NCI-H2227 treated with DMSO at 0.1 percent for 48 hours (cell line): ENCODE measurements at regions not wholly inside any gene's neighbourhood (a gene's known extent, or its start where the extent isn't known, plus 50 kb on each side); places are given as distances from the start of the nearest gene placed in this dataset.

Experiments
- DNase-seq: peaks from one replicate; lab custom pipeline; 2025; lab: John Stamatoyannopoulos, UW

DNA sequence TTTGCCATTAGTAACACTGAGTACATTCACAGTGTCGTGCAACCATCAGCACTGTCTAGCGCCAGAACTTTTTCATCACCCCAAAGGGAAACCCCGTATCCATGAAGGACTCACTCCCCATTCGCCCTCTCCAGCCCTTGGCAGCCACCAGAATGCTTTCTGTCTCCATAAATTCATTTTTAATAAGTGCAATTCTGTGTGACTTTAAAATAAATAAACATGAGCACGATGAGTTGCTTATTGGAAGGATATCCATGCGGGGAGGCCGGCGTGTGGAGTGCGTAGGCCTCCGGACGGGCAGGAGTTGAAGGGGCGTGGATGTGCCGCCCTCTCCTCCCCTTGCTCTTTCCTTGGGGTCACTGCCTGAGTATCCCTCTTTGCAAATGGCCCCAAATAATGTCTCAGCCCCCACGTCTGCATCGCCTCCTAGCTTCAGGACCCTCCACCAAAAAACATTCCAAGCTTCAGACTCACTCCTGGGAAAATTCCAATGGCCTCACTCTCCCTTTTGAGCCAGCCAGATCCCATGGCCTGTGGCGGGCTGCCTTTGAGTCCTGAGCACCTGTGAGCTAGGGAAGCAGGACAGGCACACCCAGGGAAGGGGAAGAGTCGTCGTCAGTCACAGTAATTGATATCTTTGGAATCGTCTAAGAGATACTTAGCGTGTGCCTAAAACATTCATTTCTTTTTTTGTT lies 306.3 kb downstream of the SEC14L1 start:
- DNase-seq, result no peak

- DNase-seq, result no peak
Measured at GRCh38 chr17:77449373-77449907, 308.7 kb downstream of the SEC14L1 start.

- DNase-seq, result no peak
Measured at GRCh38 chr17:77449908-77450741, 309.4 kb downstream of the SEC14L1 start.

- no peak for DNase-seq
Measured at GRCh38 chr17:77450742-77451244, 310.0 kb downstream of the SEC14L1 start.

DNA sequence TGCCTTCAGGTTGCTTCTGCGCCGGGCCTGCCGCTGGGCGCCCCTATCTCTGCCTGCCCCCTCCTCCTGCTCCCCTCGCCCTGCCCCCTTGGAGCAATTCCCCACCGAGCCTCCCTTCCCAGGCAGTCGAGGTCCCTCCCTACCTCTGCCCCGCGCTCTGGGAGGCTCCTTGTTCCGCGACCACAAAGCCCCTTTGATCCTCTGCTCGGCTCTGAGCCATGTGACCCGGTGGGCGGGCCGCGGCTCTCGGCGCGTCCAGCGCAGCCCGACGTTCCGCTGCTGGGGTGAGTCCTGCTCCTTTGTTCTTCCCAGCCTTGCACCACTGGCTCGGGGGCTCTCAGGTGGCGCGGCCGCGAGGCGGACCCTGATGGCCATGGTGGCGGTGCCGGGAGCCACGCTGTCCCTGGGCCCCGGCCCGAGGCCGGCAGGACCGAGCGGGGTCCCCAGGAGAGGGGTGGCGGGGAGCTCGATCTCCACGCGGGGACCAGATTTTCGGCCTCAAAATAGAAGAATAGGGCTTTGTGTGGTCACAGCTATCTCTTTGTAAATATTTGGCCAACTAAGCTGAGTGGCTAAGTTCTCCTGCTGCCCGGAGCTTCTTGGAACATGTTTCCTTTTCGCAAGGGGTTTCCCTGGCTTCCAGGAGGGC lies 310.6 kb downstream of the SEC14L1 start:
- DNase-seq, result peak; percentile 64

DNA sequence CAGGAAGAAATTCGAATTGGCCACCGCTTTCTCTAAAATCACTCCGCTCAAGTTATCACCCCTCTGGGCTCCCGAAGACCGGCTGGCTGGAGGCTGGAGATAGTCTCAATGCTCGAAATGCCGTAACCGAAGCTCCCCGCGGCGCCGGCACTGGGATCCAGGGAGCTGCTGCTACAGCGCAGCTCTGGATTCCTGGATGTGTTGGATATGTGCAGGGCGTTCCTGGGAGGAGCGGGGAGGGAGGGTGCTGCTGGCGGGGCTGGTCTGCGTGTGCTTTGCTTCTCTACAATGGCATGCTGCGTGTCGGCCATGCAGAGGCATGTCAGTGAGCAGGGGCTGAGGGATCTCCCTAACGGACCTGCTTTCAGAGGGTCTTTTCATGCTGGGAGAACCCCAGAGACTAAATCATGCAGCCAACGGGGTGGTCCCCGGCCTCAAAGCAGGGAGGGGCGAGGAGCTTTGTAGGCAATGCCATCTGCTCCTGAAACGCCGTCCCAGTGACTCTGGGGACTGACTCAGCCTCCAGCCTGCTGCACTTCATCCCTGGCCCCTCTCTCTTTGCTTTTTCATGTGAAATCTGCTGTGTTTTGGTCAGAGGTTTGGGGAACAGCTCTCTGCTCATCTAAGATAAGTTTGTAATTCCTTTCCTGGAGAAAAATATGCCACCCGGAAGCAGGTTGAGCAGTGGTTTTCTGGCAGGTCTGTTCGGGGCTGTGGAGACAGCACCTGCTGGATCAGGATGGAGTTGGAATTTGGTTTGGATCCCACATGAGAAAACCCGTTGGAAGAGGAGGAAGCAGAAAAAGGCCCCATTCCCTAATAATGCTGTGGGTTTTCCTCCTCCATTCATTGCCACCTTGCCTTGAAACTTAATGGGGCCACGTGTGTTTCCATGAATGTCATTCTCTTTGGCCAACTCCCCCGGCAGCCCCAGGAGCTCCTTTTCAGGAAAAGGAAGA lies 311.4 kb downstream of the SEC14L1 start:
- DNase-seq, result peak; percentile 58

GRCh38 chr17:77453613-77454241 lies 313.0 kb downstream of the SEC14L1 start:
- no peak for DNase-seq

DNA sequence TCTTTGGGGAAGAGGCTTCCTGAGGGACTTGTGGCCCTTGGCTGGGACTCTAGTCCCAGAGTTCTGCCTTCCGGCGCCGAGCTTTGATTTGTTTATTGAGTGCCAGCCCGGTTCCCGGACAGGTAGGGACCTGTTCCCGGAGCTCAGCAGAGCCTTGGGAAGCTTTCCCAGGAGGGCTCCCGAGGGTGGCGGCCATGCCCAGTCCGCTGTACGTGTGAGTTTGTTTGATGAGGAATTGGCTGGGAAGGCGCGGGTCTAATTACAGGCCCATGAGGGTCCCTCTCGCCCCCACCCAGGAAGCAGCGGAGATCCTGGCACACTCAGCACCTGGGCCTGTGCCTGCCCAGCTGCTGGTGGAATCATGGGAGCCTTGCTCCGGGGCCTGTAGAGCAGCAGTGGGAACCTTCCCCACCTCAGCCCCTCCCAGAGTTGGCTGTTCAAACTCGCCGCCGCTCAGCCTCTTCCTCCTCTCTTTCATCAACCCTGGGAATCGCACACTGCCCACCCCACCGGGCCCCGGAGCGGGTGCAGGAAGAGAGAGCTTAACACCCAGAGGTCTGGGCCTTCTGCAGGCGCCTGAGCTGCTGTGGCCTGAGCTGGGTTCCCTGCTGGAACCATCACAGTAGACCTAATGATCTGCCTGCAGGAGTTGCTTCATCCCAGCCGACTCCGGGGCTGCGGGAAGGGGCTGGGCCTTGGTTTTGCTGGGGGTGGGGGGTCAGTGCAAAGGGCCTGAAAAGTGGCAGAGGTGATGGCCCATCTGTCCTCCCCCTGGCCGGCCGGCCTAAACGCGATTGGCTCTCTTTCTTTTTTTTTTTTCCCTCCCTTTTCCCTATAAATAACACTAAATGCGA lies 313.7 kb downstream of the SEC14L1 start:
- DNase-seq, result no peak

DNA sequence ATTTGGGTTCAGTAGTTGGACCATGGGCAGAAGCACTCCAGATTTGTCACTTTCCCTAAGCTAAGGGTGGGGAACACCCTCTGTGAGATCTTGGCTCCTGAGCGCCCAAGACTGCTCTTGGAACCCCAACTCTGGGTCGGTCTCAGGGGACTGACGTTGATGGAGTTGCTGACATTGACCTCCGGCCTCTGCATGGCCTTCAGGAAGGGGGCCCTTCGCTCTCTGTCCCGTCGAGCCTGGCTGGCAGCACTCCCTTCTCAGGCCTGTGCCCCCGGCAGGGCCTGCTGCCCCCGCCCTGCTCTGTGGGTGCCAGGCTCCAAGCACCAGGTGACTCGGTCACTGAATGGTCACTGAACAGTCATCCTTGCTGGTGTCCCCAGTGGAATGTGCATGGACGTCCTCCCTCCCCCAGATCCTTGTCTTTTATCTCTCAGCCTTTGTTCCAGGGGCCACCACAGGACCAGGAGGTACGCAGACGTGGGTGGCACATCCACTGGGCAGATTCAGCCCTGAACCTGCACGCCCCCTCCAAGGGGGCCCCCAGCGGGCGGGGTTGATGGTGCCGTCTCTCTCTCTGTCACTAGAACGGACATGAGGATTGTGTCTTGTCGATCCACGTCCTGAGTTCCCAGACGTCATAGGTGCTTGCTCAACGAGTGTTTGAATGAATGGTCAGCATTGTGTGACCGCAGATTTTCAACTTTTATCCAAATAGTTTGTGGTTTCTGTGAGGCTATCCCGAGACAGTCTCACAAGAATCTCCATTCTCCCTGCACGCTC lies 314.5 kb downstream of the SEC14L1 start:
- no peak for DNase-seq

- DNase-seq, result no peak
Measured at GRCh38 chr17:77455891-77456260, 315.1 kb downstream of the SEC14L1 start.

DNA sequence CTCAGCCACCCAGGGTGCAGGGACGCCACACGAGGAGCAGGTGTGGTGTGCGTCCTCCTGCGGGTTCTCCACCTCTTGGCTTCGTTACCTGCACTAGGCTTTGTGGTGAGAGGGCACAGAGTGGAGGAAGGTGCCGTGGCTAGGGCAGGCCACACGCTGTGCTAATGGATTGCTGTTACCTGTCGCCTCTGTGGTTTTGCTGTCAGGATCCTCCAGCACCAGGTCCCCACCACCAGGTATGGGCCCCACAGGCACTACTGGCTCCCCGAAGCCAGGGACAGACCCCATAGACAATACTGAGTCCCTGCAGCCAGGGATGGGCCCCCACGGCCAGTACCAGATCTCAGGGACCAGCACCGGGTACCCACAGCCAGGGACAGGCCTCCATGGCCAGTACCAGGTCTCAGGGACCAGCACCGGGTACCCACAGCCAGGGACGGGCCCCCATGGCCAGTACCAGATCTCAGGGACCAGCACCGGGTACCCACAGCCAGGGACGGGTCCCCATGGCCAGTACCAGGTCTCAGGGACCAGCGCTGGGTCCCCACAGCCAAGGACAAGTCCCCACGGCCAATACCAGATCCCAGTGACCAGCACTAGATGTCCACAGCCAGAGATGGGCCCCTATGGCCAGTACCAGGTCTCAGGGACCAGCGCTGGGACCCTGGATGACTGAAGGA lies 315.6 kb downstream of the SEC14L1 start:
- DNase-seq, result no peak

DNA sequence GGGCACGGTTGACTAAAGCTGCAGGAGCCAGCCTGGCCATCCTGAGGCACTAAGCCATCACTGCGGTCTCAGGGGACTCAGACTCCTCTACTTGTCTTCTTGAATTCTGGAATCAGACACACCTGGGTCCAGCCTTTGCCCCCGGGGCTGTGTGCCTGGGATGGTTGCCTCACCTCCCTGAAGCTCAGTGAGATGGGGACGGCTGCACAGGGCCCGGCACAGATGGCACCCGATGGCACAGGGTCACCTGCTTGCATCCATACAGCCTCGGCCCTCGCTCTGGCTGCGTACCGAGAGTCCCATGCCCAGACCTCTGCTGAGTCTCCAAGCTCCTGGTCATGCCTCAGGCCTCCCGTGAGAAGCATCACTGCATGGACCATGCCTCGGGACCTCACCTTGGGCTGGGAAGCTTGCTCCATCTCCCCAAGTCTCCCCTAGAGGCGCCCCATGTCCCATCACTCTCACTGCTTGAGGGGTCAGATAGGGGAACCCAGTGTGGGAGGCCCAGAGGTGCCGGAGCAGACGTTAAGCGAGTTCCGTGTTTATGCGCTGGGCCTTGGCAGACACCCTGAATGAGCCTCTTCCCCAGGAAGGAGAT lies 316.3 kb downstream of the SEC14L1 start:
- no peak for DNase-seq

- no peak for DNase-seq
Measured at GRCh38 chr17:77457572-77458201, 316.9 kb downstream of the SEC14L1 start.

- DNase-seq, result no peak
Measured at GRCh38 chr17:77458202-77459017, 317.6 kb downstream of the SEC14L1 start.

GRCh38 chr17:77459018-77459755 lies 318.4 kb downstream of the SEC14L1 start:
- DNase-seq, result no peak

DNA sequence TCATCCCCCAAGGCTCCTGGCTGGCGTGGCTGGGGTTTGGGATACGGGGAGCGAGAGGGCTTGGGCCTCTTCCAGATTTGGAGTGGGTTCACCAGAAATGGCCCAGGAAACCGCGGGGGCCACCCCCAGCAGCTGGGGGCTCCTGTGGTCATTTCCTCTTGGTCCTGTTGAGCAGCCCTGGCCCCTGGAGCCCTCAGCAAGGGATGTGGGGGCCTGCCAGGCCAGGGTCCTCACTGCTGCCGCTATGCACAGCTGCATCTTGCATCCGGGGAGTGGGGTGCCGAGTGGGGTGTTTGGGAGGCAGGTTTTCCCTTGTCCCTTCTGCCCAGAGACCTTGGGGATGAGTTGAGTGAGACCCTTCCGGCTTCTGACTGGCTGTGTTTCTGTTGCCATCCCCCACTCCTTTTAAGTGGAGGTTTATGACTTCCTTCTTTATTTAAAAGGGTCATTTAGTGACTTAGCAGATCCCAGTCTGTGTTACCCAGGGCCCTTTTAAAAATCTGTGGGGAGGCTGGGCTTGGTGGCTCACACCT lies 319.8 kb downstream of the SEC14L1 start:
- DNase-seq, result no peak
